NCI-H82 treated with DMSO at 0.1 percent for 48 hours (cell line): ENCODE measurements at regions not wholly inside any gene's neighbourhood (a gene's known extent, or its start where the extent isn't known, plus 50 kb on each side); places are given as distances from the start of the nearest gene placed in this dataset.

ENCODE experiments used
- DNase-seq: peaks from one replicate; lab custom pipeline; 2025; ENCODE audit not compliant: unreplicated experiment; lab: John Stamatoyannopoulos, UW

DNA sequence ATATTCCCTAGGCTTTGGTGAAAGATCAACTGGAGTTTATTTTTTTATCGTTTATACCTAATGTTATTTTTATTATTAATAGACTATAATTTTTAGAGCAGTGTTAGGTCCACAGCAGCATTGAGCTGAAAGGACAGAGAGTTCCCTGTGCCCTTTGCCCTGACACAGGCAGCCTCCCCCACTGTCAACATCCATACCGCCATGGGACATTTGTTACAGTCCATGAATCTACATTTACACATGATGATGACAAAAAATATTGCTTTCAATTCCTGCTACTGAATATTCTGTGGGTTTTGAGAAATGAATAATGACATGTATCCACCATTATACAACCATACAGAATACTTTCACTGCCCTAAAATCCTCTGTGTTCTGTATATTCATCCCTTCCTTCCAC lies 1297.5 kb upstream of the SORCS1 start:
- no peak for DNase-seq

DNA sequence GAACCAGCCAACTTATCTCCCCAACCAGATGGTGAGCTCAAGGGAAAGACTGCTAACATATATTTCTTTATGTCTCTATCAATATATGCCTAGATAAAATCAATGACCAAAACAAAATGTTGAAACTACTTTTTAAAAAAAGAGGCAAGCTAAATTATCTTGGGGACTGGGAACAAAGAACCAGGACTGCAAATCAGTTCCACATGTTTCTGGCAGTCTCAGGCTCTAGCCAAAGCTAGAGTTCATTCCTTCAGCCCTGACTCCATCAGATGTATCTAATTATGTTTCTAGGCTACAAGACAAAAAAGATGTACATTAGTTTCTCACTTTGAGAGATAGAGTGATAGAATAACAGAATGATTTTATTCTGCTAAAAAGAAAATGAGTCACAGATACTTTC lies 1290.3 kb upstream of the SORCS1 start:
- DNase-seq: no peak

DNA sequence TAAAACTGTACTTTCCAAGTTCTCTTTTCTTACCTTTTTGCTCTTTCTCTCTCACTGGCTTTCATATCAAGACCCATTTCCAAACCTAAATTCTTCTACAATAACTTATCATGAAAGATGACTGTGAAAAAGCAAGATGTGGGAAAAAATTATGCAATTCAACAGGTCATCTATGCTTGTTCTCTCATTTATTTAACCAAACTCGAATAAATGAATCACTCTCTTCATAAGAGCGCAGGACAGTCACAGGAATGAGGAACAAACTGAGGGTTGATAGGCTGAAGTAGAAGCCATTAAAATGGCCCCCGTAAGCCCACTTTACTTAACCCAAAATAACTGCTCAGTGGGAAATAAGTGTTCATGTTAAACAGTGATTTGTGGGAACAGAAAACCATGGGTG lies 1289.7 kb upstream of the SORCS1 start:
- DNase-seq: no peak

DNA sequence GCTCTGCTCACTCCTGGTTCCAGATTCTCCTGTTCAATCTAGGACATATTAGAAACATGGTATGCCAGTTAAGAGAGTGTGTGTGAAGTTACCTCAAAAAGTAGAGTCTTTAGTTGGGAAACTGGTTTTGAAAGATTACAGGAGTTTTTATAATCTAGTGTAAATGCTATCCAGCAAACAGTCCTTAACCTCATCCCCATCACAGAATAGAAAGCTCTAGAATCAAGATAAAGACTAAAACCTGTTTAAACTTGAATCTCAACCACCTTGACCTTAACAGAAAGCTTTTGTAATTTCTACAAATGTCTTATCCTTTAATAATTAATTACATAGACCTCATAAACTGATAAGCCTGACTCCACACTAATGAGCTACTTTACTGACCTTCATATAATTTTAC lies 1288.7 kb upstream of the SORCS1 start:
- DNase-seq: no peak

DNA sequence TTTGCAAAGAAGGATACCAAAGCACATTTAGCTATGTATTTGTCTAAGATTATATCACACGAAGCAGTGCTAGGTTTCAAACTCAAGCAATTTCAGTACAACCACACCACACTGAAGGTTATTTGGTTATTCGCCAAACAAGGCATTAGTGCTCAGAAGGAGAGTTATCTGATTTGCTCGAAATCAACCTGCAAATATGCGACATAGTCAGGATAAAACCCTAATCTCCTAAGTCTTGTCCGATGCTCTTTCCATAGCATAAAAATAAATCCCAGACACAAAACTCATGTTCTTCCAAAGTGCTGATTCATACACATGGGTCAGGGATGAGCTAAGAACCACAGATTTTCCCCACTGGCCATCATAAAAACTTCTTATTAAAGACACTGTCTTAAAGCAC lies 1288.0 kb upstream of the SORCS1 start:
- DNase-seq: no peak

DNA sequence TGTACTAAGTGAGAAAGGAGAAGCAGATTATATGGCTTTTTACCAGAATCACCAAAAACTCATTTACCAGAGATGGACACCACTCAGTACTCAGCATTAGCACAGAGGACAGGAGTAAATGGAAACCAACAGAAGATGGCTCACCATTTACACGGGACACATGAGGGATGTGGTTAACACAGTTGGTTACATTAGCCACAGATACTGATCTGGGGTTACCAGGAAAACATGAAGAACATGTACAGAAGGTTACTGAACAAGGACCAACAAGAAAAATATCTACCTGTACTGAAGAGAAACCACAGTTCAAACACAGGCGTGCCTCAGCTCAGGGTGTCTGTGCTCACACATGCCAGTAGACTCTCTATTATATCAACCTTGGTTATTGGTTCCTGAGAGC lies 1285.8 kb upstream of the SORCS1 start:
- no peak for DNase-seq

DNA sequence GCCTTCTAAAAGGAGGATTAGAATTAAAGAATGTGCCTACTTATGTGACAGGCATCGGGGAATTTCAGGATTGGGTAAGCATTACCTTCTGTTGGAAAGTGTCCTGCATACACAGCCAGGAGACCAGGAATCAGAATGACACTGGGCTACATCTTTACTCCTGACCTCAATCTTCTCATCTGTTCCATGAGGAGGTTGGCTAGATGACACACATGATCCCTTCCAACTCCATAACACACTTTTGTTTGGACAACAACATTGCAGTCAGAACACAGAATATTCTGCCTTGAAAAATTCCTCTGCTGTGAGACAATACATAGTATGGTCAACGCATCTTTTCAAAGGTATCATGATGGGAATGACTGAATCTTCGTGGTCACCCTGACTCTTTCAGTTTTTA lies 1281.2 kb upstream of the SORCS1 start:
- no peak for DNase-seq

DNA sequence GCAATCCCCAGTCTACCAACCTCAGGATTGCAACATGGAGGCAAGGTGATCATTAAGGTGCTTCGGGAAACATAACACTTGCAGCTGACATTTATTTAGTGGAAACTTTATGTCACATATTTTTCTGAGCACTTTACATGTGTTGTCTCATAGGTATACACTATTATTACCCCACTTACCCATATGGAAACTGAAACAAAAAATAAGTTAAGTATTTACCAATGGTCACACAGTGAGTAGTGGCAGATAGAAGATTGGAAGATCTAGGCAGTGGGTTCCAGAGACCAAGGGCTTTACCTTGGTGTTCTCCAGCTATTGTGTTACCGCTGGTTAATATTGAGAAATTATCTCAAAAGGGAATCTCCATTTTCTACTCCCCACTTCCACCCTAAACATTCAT lies 1279.1 kb upstream of the SORCS1 start:
- no peak for DNase-seq

DNA sequence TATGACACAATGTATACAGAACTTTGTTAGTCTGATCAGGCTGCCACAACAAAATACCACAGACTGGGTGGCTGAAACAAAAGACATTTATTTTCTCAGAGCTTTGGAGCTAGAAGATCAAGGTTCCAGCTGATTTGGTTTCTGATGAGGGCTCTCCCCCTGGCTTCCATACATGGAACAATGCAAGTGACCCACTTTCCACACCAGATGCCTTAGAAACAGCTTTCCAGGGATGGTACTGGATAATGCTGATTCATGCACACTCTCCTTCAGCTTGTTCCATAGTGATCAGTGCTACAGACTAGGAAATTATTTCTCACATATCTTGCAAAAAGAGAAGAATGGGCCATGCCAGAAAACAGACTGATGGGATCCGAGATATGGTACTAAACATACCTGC lies 1274.9 kb upstream of the SORCS1 start:
- no peak for DNase-seq

DNA sequence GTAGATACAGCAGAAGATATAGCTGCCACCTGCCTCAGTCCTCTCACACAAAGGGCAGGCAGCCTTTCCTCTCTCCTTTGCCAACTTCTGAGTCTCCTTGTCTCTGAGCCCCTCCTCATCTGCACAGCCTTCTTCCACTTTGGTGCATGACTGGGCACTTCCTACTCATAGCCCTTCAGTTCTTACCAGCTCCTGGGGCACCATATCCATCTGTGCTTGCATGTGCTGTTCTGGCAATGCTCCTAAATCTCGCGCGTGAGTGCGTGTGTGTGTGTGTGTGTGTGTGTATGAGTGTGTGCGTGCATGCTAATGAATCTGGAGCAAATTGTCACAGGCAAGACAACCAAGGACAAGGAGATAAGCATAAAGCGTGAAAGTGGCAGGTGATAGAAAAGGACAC lies 1271.6 kb upstream of the SORCS1 start:
- no peak for DNase-seq

DNA sequence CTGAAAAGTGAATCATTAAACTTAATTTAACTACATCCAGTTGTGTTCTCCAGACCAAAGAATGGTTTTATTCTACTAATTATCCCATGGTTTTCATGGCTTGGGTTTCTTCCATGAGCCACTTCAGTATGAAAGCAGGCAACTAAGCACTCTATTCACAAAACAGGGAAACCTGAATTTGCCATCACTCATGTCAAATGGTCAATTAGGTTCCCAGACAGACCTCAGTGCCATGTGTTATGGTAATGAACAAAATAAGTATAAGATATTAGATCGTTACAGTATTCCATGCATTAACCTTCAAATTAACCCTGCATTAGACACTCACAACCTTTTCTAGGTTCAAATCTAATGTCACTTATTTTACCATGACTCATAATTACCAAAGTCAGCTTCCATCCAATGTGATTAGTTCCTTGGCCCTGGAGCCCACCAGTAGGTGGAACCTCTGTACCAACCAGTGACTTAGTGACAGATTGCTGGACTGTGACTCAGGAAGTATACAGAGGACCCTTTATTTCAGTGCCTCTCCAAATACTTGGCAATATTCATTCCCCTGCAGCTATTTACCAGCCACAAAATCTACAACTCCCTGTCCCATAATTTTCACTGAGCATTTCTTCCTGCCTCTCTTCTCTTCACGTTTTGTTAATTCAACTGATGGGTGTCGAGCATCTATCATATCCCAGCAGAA lies 1270.2 kb upstream of the SORCS1 start:
- no peak for DNase-seq

DNA sequence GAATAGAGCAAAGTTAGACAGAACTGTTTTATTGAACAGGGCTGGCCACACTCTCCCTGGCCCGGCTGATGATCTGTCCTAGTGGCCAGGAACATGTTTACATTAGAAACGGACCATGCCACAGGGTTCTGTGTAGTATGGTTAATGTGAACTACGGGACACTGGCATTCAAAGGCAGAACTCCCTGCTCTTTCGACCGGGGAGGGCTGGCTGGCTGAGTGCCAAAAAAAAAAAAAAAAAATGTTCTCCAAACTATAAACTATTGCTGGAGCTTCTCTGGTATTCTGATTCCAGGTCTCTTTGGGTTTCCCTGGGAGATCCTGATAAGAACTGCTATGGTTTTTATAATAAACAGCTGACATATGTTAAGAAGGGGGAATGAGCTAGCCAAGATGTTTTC lies 1262.6 kb upstream of the SORCS1 start:
- no peak for DNase-seq

DNA sequence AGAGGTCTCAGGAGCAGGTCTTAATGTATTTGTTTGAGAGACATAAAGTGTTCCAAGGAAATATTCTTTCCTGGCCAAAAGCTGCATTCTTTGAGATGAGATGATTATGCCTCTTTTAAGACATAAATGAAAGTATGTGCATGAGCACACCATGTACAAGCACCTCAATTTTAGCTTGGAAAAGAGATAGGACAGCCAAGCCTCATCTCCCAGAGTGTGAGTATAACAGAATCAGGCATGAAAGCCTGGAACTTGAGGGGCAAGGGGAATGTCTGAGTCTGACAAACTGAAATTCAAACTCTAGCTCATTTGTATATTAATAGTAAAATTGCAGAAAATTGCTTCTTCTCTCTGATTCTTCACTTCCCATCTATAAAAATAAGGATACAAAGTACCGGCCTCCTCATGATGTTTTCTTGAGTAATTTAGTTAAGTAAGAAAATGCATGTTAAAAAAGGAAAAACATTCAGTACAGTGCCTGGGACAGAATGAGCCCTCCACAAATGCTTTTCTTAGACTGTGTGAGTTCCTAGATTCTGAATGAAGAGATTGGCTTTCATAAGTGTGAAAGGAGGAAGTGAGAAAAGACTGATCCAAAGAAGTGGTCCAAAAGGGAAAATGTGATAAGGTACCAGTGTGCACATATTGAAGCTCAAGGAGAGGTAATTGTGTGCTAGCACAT lies 1260.9 kb upstream of the SORCS1 start:
- no peak for DNase-seq

DNA sequence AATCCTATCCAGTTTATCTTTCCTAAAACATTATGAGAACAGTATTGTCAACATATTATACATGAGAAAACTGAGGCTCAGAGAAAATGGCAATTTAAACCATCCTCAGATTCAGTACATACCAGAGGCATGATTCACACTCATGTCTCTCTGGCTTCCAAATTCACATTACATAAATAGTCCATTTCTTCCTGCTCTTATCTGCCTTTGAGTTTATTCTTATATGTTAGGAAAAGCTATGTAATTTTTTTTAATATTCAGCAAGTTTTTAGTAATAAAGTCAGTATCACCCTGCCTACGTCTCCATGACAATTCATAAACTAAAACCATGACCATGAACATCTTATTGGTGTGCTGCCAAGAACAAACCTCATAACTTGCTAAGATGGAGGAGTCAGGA lies 1260.2 kb upstream of the SORCS1 start:
- DNase-seq: no peak

DNA sequence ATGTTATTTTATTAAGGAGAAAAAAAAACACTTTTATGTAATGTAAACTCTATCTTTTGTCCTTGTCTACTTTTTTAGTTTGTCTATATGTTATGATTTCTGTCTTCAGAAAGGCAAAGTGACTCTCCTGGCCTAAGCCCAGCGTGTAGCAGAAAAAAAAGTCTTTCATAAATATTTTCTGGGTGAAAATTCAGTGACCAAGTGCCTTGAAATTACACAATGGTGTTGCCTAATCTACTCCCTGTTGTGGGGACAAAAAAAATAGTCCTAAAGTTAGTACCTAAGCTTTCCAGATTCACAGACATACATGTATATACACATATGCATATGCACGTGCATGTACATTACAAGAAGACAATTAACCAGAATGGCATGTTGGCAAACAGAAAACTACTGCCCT lies 1257.8 kb upstream of the SORCS1 start:
- no peak for DNase-seq

DNA sequence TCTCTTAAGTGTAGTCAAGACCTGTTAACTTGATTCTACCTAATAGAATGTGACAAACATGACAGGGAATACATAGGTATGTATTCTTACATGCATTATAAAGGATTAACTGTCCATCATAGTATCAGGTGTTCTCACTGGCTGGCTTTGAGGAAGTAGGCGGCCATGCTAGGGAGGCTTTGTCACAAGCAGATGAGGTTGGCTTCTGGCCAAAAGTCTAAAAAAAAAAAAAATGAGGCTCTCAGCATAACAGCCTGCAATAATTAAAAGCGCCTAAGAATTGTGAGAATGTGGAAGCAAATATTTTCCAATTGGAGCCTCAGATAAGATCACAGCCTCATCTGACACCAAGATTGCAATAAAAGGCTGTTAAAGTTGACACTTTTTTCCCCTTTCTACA lies 1256.8 kb upstream of the SORCS1 start:
- peak; percentile 10 for DNase-seq

DNA sequence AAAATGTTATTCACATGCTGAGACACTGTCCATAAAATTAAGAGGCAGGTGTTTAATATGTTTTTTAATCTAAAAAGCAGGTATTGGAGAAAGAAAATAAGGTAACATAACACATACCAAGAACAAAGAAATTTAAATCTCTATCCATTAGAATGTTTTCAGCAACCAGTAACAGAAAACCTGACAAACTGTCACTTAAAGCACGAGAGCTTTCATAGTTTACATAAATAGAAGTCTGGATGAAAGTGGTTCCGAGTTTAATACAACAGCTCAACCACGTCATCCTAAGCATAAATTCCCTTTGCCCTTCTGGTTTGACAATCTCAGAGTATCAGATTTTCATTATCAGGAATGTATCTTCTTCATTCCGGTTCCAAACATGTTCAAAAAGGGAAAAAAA lies 1249.4 kb upstream of the SORCS1 start:
- no peak for DNase-seq

DNA sequence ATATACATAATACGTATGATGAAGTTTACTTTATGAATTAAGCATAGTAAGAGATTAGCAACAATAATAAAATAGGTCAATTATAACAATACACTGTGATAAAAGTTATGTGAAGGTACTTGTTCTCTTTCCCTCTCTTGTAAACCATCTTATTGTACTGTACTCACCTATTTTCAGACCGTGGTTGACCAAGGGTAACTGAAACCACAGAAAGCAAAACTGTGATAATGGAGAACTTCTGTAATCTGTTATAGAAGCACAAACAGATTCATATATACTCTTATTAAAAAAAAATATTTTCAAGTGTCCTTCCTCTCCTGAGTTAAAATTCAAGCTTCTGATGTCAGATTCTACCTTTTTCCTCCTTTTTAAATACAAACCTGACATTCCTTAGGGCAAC lies 1247.8 kb upstream of the SORCS1 start:
- no peak for DNase-seq

DNA sequence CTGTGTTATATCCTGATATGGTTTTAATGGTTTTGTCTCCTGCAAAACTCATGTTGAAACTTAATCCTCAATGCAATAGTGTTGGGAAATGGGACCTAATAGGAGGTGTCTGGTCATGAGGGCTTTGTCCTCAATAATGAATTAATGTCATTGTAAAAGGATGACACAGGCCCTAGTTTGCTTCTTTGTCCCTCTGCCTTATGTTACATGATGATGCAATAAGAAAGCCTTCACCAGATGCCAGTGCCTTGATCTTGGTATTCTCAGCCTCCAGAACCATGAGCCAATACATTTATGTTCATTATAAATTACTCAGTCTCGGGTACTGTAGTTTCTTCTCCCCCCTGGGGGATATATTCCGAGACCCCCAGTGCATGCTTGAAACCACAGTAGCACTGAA lies 1247.4 kb upstream of the SORCS1 start:
- DNase-seq: no peak

DNA sequence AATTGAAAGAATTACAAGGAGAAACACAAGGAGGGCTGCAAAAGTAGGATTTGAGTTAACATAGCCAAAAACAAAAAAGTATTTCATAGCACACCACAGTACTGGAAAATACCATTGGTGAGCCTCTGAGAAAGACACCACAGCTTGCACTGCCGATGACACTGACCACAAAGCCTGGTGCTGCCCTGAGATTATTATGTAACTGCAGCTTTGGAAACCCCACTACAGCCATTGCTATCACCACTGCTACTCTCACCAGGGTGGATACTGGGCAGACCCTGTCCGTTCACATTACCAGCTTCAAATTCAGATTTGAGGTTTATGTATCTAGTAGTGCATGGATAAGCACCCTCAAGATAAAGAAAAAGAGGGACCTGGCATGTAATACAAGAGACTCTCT lies 1246.7 kb upstream of the SORCS1 start:
- DNase-seq: no peak

DNA sequence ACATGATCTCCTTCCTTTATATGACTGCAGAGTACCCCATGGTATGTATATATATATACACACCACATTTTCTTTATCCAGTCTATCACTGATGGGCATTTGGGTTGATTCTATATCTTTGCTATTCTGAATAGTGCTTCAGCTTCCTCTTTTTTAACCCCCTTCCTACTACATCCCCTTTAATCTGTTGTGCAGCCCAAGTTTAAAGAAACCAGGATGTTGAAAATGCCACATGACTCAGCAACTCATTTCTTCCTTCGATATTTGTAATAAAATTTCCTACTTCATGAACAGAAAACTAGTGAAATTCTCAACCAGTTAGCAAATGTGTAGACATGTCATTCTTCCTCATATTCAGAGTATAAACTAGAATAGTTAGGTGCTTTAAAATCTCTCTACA lies 1245.7 kb upstream of the SORCS1 start:
- DNase-seq: no peak

DNA sequence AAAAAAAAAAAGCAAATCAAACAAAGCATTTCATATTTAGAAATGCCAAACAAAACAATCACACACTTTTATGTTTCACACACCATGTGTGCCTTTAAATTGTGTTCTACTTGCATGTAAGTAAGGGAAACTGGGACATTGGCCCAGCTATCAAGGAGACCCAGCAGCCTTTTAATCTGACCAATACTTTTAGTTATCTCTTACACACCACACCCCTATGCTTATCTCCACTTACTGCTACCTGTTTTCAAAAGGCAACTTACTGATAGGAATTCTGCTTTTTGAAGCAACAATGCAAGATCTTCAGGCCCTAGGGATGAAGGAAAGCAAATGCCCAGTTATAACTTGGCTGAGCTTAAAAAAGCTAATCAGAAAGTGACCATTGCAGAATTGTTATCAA lies 1244.8 kb upstream of the SORCS1 start:
- no peak for DNase-seq

DNA sequence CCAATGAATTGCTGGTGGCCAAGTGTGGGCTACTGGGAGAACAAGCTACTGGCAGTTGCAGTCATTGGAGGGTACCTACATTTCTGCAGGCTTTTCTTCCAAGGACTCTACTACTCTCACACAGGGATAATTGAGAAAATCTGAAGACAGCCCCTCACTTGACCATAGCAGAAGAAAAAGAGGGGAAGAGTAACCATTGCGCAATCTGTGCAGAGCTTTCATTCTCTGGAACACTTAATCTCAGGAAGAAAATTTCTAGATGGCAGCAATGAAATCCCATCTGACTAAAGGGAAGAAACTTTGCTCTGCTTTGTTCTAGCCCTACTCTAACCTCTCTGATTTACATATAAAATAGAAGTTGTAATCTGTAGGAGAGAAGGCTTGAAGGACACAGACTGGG lies 1239.6 kb upstream of the SORCS1 start:
- no peak for DNase-seq
